Natural killer cell (primary cell): ENCODE measurements at regions not wholly inside any gene's neighbourhood (a gene's known extent, or its start where the extent isn't known, plus 50 kb on each side); places are given as distances from the start of the nearest gene placed in this dataset.

Experiments used
- ATAC-seq, 3 donors: fragments of 150-1000 bp in 2 of 3; fragments of 200-7000 bp in 1 of 3; cut with Tn5 transposase; 1 replicate in 1 of 3; 2 replicates in 2 of 3; pipeline ENCODE4 v1.10.0; 2021; ENCODE audit warnings: mild to moderate bottlenecking in 2 of 3, moderate library complexity in 2 of 3
- DNase-seq, 2 donors: peaks; one replicate each; pipeline versions ENCODE4 v3.0.0 to v3.0.0-alpha.2; 2013 to 2021; ENCODE audit warnings: mixed read lengths in 1 of 2
- H3K27ac ChIP-seq: one replicate; pipeline ENCODE4 v1.5.1; 2013; ENCODE audit warnings: mild to moderate bottlenecking, low read length
- H3K27me3 ChIP-seq: one replicate; pipeline ENCODE4 v1.6.1; 2013; ENCODE audit warnings: low read length; ENCODE audit not compliant: control insufficient read depth, insufficient read depth
- H3K36me3 ChIP-seq: one replicate; pipeline ENCODE4 v1.6.1; 2013; ENCODE audit warnings: low read length; ENCODE audit not compliant: control insufficient read depth, insufficient read depth
- H3K4me1 ChIP-seq: one replicate; pipeline ENCODE4 v1.6.1; 2013; ENCODE audit warnings: low read length; ENCODE audit not compliant: control insufficient read depth, insufficient read depth
- H3K4me3 ChIP-seq: one replicate; pipeline ENCODE4 v1.5.1; 2013; ENCODE audit warnings: low read length
- H3K9me3 ChIP-seq: one replicate; pipeline ENCODE4 v1.6.1; 2013; ENCODE audit warnings: low read length; ENCODE audit not compliant: control insufficient read depth, insufficient read depth
- H3K27ac Mint-ChIP-seq, 2 donors: one replicate each; pipeline ENCODE4 v1.8.0; 2022; ENCODE audit warnings: mild to moderate bottlenecking in 2 of 2, mixed read lengths in 2 of 2, moderate library complexity in 1 of 2
- H3K27me3 Mint-ChIP-seq, 2 donors: one replicate each; pipeline ENCODE4 v1.8.0; 2022; ENCODE audit warnings: low read depth in 2 of 2, mixed read lengths in 2 of 2
- H3K36me3 Mint-ChIP-seq: one replicate; pipeline ENCODE4 v1.8.0; 2022; ENCODE audit warnings: mixed read lengths
- H3K4me1 Mint-ChIP-seq, 2 donors: one replicate each; pipeline ENCODE4 v1.8.0; 2022; ENCODE audit warnings: mixed read lengths in 2 of 2
- H3K4me3 Mint-ChIP-seq: one replicate; pipeline ENCODE4 v1.8.0; 2022; ENCODE audit warnings: mild to moderate bottlenecking, moderate library complexity, mixed read lengths
- H3K9me3 Mint-ChIP-seq, 2 donors: one replicate each; pipeline ENCODE4 v1.8.0; 2022; ENCODE audit warnings: mixed read lengths in 2 of 2
- CTCF ChIP-seq: fragments of 200-600 bp; IDR thresholded peaks from one replicate; pipeline ENCODE4 v1.8.0; 2022; ENCODE audit warnings: antibody characterized with exemption
- WGBS: methylation state at CpG from one replicate; pipeline ENCODE4 v1.1.7; 2013; ENCODE audit warnings: missing lambda C conversion rate; ENCODE audit not compliant: insufficient coverage; 5-methylcytosine and 5-hydroxymethylcytosine counted together
- intact Hi-C: fragments of 100-400 bp; cut with micrococcal nuclease; formaldehyde crosslinking; loops from one replicate; pipeline ENCODE4 v1.14.2; 2022

GRCh38 chr5:2140501-2141175, 257.9 kb upstream of the IRX4 start:
- no peak overlapping the region for H3K27ac ChIP-seq
- Mint-ChIP-seq H3K36me3 (no peaks in the 10 kb centered on the region), H3K9me3 (no peaks in the 10 kb centered on the region), H3K4me3 (no peak overlapping the region), H3K27ac (no peak overlapping the region), H3K27me3 (peaks cover 0 to 8% of the 10 kb centered on the region in 2 donors), H3K4me1 (no peaks in the 10 kb centered on the region)
- no peaks in the 10 kb centered on the region for H3K36me3 ChIP-seq
- no peak overlapping the region for H3K4me3 ChIP-seq
- intact Hi-C loops = no loop called here
- no peaks in the 10 kb centered on the region for H3K27me3 ChIP-seq
- H3K9me3 ChIP-seq = no peaks in the 10 kb centered on the region
- TF ChIP-seq CTCF = no peak
- ATAC-seq (no peak), DNase-seq (no peak)
- no peaks in the 10 kb centered on the region for H3K4me1 ChIP-seq
- 85% methylated on average over 23 of the region's 25 CpGs for WGBS

- no peaks in the 10 kb centered on the region for H3K36me3 Mint-ChIP-seq
- Histone ChIP-seq H3K27me3 (no peaks in the 10 kb centered on the region), H3K27ac (no peak overlapping the region), H3K4me1 (no peaks in the 10 kb centered on the region), H3K9me3 (no peaks in the 10 kb centered on the region), H3K36me3 (no peaks in the 10 kb centered on the region), H3K4me3 (no peak overlapping the region)
- intact Hi-C loops = no loop called here
- no peaks in the 10 kb centered on the region for H3K9me3 Mint-ChIP-seq
- DNase-seq (no peak), ATAC-seq (no peak)
- no peak overlapping the region for H3K4me3 Mint-ChIP-seq
- H3K27me3 Mint-ChIP-seq = peaks cover 0 to 8% of the 10 kb centered on the region in 2 donors
- 78% methylated on average over 5 of the region's 5 CpGs for WGBS
- no peaks in the 10 kb centered on the region for H3K4me1 Mint-ChIP-seq
- no peak overlapping the region for H3K27ac Mint-ChIP-seq
- TF ChIP-seq CTCF = no peak
Measured at GRCh38 chr5:2139478-2139877, 256.8 kb upstream of the IRX4 start.

GRCh38 chr5:2138896-2139295, 256.2 kb upstream of the IRX4 start:
- Mint-ChIP-seq H3K9me3 (no peaks in the 10 kb centered on the region), H3K36me3 (no peaks in the 10 kb centered on the region), H3K4me3 (no peak overlapping the region), H3K27me3 (peaks cover 0 to 8% of the 10 kb centered on the region in 2 donors), H3K27ac (no peak overlapping the region), H3K4me1 (no peaks in the 10 kb centered on the region)
- Histone ChIP-seq H3K9me3 (no peaks in the 10 kb centered on the region), H3K4me1 (no peaks in the 10 kb centered on the region), H3K4me3 (no peak overlapping the region), H3K36me3 (no peaks in the 10 kb centered on the region), H3K27me3 (no peaks in the 10 kb centered on the region), H3K27ac (no peak overlapping the region)
- ATAC-seq (no peak), DNase-seq (no peak)
- TF ChIP-seq CTCF = no peak
- intact Hi-C loops = no loop called here
- WGBS = 84% methylated on average over 12 of the region's 12 CpGs

- Mint-ChIP-seq H3K36me3 (no peaks in the 10 kb centered on the region), H3K27ac (no peak overlapping the region), H3K4me3 (no peak overlapping the region), H3K9me3 (no peaks in the 10 kb centered on the region), H3K4me1 (no peaks in the 10 kb centered on the region), H3K27me3 (peaks cover 0 to 8% of the 10 kb centered on the region in 2 donors)
- no peak overlapping the region for H3K27ac ChIP-seq
- no peak overlapping the region for H3K4me3 ChIP-seq
- TF ChIP-seq CTCF = no peak
- intact Hi-C loops = no loop called here
- ATAC-seq = no peak
- H3K27me3 ChIP-seq = no peaks in the 10 kb centered on the region
- no peaks in the 10 kb centered on the region for H3K9me3 ChIP-seq
- no peaks in the 10 kb centered on the region for H3K4me1 ChIP-seq
- DNase-seq = no peak
- H3K36me3 ChIP-seq = no peaks in the 10 kb centered on the region
- 93% methylated on average over 21 of the region's 21 CpGs for WGBS
Measured at GRCh38 chr5:2137444-2138050, 254.8 kb upstream of the IRX4 start.
